CD8-positive, alpha-beta memory T cell (primary cell): ENCODE measurements at regions not wholly inside any gene's neighbourhood (a gene's known extent, or its start where the extent isn't known, plus 50 kb on each side); places are given as distances from the start of the nearest gene placed in this dataset.

Experiments
- CTCF ChIA-PET: fragments of 350-600 bp; sonication (Branson Sonifier 250); formaldehyde crosslinking; loops from one replicate; lab custom pipeline; 2021; ENCODE audit warnings: antibody characterized with exemption; lab: Charles Lee
- POLR2A ChIA-PET: fragments of 350-600 bp; sonication (Branson Sonifier 250); formaldehyde crosslinking; loops from one replicate; lab custom pipeline; 2021; ENCODE audit warnings: antibody characterized with exemption; lab: Charles Lee
- DNase-seq, 5 donors: peaks; one replicate each; pipeline versions ENCODE4 v3.0.0 to v3.0.0-alpha.2; 2020 to 2022; ENCODE audit warnings: mixed read lengths in 1 of 5
- H3K27ac ChIP-seq: one replicate; pipeline ENCODE4 v1.7.0; 2013; ENCODE audit warnings: low read depth, mild to moderate bottlenecking, low read length, moderate library complexity
- H3K27me3 ChIP-seq: 2 replicates; pipeline ENCODE4 v1.7.0; 2013; ENCODE audit warnings: low read length, mild to moderate bottlenecking; ENCODE audit not compliant: insufficient read depth, poor library complexity, severe bottlenecking
- H3K36me3 ChIP-seq: 2 replicates; pipeline ENCODE4 v1.7.0; 2013; ENCODE audit warnings: mild to moderate bottlenecking, low read length, moderate library complexity; ENCODE audit not compliant: insufficient read depth
- H3K4me1 ChIP-seq: 2 replicates; pipeline ENCODE4 v1.7.0; 2013; ENCODE audit warnings: mild to moderate bottlenecking, low read length, moderate library complexity; ENCODE audit not compliant: insufficient read depth
- H3K4me3 ChIP-seq: 2 replicates; pipeline ENCODE4 v1.7.0; 2013; ENCODE audit warnings: mild to moderate bottlenecking, low read length
- H3K9me3 ChIP-seq: 2 replicates; pipeline ENCODE4 v1.7.0; 2013; ENCODE audit warnings: mild to moderate bottlenecking, low read length
- H3K27ac Mint-ChIP-seq, 8 donors: one replicate each; pipeline ENCODE4 v1.8.0; 2020 to 2021; ENCODE audit warnings: mixed read lengths in 8 of 8, mild to moderate bottlenecking in 6 of 8, inconsistent platforms in 3 of 8, moderate library complexity in 3 of 8
- H3K27me3 Mint-ChIP-seq, 2 donors: one replicate each; pipeline ENCODE4 v1.8.0; 2020 to 2021; ENCODE audit warnings: mixed read lengths in 2 of 2, mild to moderate bottlenecking in 1 of 2, moderate library complexity in 1 of 2
- H3K36me3 Mint-ChIP-seq, 3 donors: one replicate each; pipeline ENCODE4 v1.8.0; 2020 to 2021; ENCODE audit warnings: mixed read lengths in 3 of 3, inconsistent platforms in 1 of 3, mild to moderate bottlenecking in 1 of 3
- H3K4me1 Mint-ChIP-seq, 3 donors: one replicate each; pipeline ENCODE4 v1.8.0; 2020 to 2021; ENCODE audit warnings: mixed read lengths in 3 of 3, inconsistent platforms in 1 of 3, mild to moderate bottlenecking in 1 of 3
- H3K4me3 Mint-ChIP-seq, 7 donors: one replicate each; pipeline ENCODE4 v1.8.0; 2020 to 2021; ENCODE audit warnings: mixed read lengths in 7 of 7, mild to moderate bottlenecking in 6 of 7, moderate library complexity in 4 of 7, inconsistent platforms in 2 of 7
- H3K9me3 Mint-ChIP-seq, 5 donors: one replicate each; pipeline ENCODE4 v1.8.0; 2020 to 2022; ENCODE audit warnings: mixed read lengths in 5 of 5, mild to moderate bottlenecking in 3 of 5, moderate library complexity in 2 of 5, inconsistent platforms in 1 of 5

- Mint-ChIP-seq H3K27me3 (no peaks in the 10 kb centered on the region), H3K36me3 (no peaks in the 10 kb centered on the region), H3K4me1 (no peaks in the 10 kb centered on the region), H3K9me3 (no peaks in the 10 kb centered on the region), H3K27ac (no peak overlapping the region), H3K4me3 (no peak overlapping the region)
- Histone ChIP-seq H3K27me3 (no peaks in the 10 kb centered on the region), H3K27ac (no peak overlapping the region), H3K4me1 (no peaks in the 10 kb centered on the region), H3K4me3 (no peak overlapping the region), H3K9me3 (no peaks in the 10 kb centered on the region), H3K36me3 (no peaks in the 10 kb centered on the region)
- CTCF ChIA-PET = interaction anchor here (0.6 kb wide), 1 partner anchor 367 kb away, joined by 3 read pairs; no protein-coding TSS in a partner anchor
- no peak for DNase-seq
- POLR2A ChIA-PET = no interaction called here
These were observed 287.1 kb upstream of the PRDM1 start for GRCh38 chr6:105799056-105799455.

GRCh38 chr6:105797983-105798453 lies 288.1 kb upstream of the PRDM1 start:
- ChIA-PET CTCF (no interaction called here), POLR2A (no interaction called here)
- H3K27ac Mint-ChIP-seq = no peak overlapping the region
- Histone ChIP-seq H3K27ac (no peak overlapping the region), H3K4me3 (no peak overlapping the region), H3K27me3 (no peaks in the 10 kb centered on the region), H3K9me3 (no peaks in the 10 kb centered on the region), H3K36me3 (no peaks in the 10 kb centered on the region), H3K4me1 (no peaks in the 10 kb centered on the region)
- H3K9me3 Mint-ChIP-seq = no peaks in the 10 kb centered on the region
- no peaks in the 10 kb centered on the region for H3K27me3 Mint-ChIP-seq
- no peaks in the 10 kb centered on the region for H3K36me3 Mint-ChIP-seq
- no peak for DNase-seq
- H3K4me1 Mint-ChIP-seq = peaks cover 3 to 5% (median 4%) of the 10 kb centered on the region in 3 donors
- H3K4me3 Mint-ChIP-seq = no peak overlapping the region

GRCh38 chr6:105797286-105797979 lies 288.7 kb upstream of the PRDM1 start:
- H3K36me3 Mint-ChIP-seq = no peaks in the 10 kb centered on the region
- CTCF ChIA-PET = no interaction called here
- Histone ChIP-seq H3K9me3 (no peaks in the 10 kb centered on the region), H3K4me1 (no peaks in the 10 kb centered on the region), H3K36me3 (no peaks in the 10 kb centered on the region), H3K27me3 (no peaks in the 10 kb centered on the region), H3K4me3 (no peak overlapping the region), H3K27ac (no peak overlapping the region)
- H3K27ac Mint-ChIP-seq = no peak overlapping the region
- no peak overlapping the region for H3K4me3 Mint-ChIP-seq
- DNase-seq = no peak
- peaks cover 6 to 9% (median 7%) of the 10 kb centered on the region in 3 donors for H3K4me1 Mint-ChIP-seq
- H3K9me3 Mint-ChIP-seq = no peaks in the 10 kb centered on the region
- POLR2A ChIA-PET = no interaction called here
- no peaks in the 10 kb centered on the region for H3K27me3 Mint-ChIP-seq

- POLR2A ChIA-PET = no interaction called here
- Histone ChIP-seq H3K9me3 (no peaks in the 10 kb centered on the region), H3K36me3 (no peaks in the 10 kb centered on the region), H3K4me1 (no peaks in the 10 kb centered on the region), H3K4me3 (no peak overlapping the region), H3K27me3 (no peaks in the 10 kb centered on the region), H3K27ac (no peak overlapping the region)
- CTCF ChIA-PET = no interaction called here
- Mint-ChIP-seq H3K36me3 (no peaks in the 10 kb centered on the region), H3K9me3 (no peaks in the 10 kb centered on the region), H3K4me3 (no peak overlapping the region), H3K27ac (no peak overlapping the region), H3K4me1 (peaks cover 6 to 21% (median 20%) of the 10 kb centered on the region in 3 donors), H3K27me3 (no peaks in the 10 kb centered on the region)
- DNase-seq = no peak
These were observed 290.1 kb upstream of the PRDM1 start for GRCh38 chr6:105795913-105796517.

GRCh38 chr6:105795366-105795765 lies 290.8 kb upstream of the PRDM1 start:
- Histone ChIP-seq H3K27me3 (no peaks in the 10 kb centered on the region), H3K36me3 (no peaks in the 10 kb centered on the region), H3K4me3 (no peak overlapping the region), H3K27ac (no peak overlapping the region), H3K9me3 (no peaks in the 10 kb centered on the region), H3K4me1 (no peaks in the 10 kb centered on the region)
- H3K9me3 Mint-ChIP-seq = no peaks in the 10 kb centered on the region
- ChIA-PET POLR2A (no interaction called here), CTCF (no interaction called here)
- peak overlapping the region in 1 of 8 donors; percentile 68 for H3K27ac Mint-ChIP-seq
- DNase-seq = no peak
- peaks cover 6 to 27% (median 21%) of the 10 kb centered on the region in 3 donors for H3K4me1 Mint-ChIP-seq
- H3K4me3 Mint-ChIP-seq = no peak overlapping the region
- no peaks in the 10 kb centered on the region for H3K36me3 Mint-ChIP-seq
- no peaks in the 10 kb centered on the region for H3K27me3 Mint-ChIP-seq

- Mint-ChIP-seq H3K27me3 (no peaks in the 10 kb centered on the region), H3K9me3 (no peaks in the 10 kb centered on the region), H3K4me3 (no peak overlapping the region), H3K27ac (no peak overlapping the region), H3K4me1 (peaks cover 6 to 28% (median 21%) of the 10 kb centered on the region in 3 donors), H3K36me3 (no peaks in the 10 kb centered on the region)
- ChIA-PET CTCF (no interaction called here), POLR2A (no interaction called here)
- Histone ChIP-seq H3K4me1 (no peaks in the 10 kb centered on the region), H3K4me3 (no peak overlapping the region), H3K27me3 (no peaks in the 10 kb centered on the region), H3K27ac (no peak overlapping the region), H3K9me3 (no peaks in the 10 kb centered on the region), H3K36me3 (no peaks in the 10 kb centered on the region)
- no peak for DNase-seq
These were observed 291.3 kb upstream of the PRDM1 start for GRCh38 chr6:105794870-105795269.

GRCh38 chr6:105794239-105794638 lies 291.9 kb upstream of the PRDM1 start:
- DNase-seq = no peak
- POLR2A ChIA-PET = no interaction called here
- peaks cover 0 to 5% of the 10 kb centered on the region in 2 donors for H3K27me3 Mint-ChIP-seq

GRCh38 chr6:105793130-105793529 lies 293.0 kb upstream of the PRDM1 start:
- CTCF ChIA-PET = no interaction called here
- Histone ChIP-seq H3K9me3 (no peaks in the 10 kb centered on the region), H3K27me3 (peaks cover 4% of the 10 kb centered on the region), H3K4me3 (no peak overlapping the region), H3K36me3 (no peaks in the 10 kb centered on the region), H3K27ac (no peak overlapping the region), H3K4me1 (no peaks in the 10 kb centered on the region)
- no peak overlapping the region for H3K4me3 Mint-ChIP-seq
- no peaks in the 10 kb centered on the region for H3K9me3 Mint-ChIP-seq
- POLR2A ChIA-PET = no interaction called here
- no peak for DNase-seq
- peak overlapping the region in 2 of 8 donors; percentile 4 for H3K27ac Mint-ChIP-seq
- H3K36me3 Mint-ChIP-seq = no peaks in the 10 kb centered on the region
- H3K4me1 Mint-ChIP-seq = peaks cover 6 to 28% (median 21%) of the 10 kb centered on the region in 3 donors
- H3K27me3 Mint-ChIP-seq = peaks cover 0 to 6% of the 10 kb centered on the region in 2 donors

More at GRCh38 chr6:105794239-105794638, 291.9 kb upstream of the PRDM1 start:
- H3K27me3 ChIP-seq = no peaks in the 10 kb centered on the region
- H3K9me3 Mint-ChIP-seq = no peaks in the 10 kb centered on the region
- no peaks in the 10 kb centered on the region for H3K9me3 ChIP-seq
- peaks cover 6 to 28% (median 21%) of the 10 kb centered on the region in 3 donors for H3K4me1 Mint-ChIP-seq
- H3K36me3 Mint-ChIP-seq = no peaks in the 10 kb centered on the region
- H3K27ac Mint-ChIP-seq = no peak overlapping the region
- H3K4me3 ChIP-seq = no peak overlapping the region
- CTCF ChIA-PET = interaction anchor here (0.7 kb wide), 1 partner anchor 539 kb away, joined by 3 read pairs; no protein-coding TSS in a partner anchor
- H3K4me1 ChIP-seq = no peaks in the 10 kb centered on the region
- H3K4me3 Mint-ChIP-seq = peak overlapping the region in 1 of 7 donors; percentile 19
- no peak overlapping the region for H3K27ac ChIP-seq
- H3K36me3 ChIP-seq = no peaks in the 10 kb centered on the region
